ENCODE measurements at regions not wholly inside any gene's neighbourhood (a gene's known extent, or its start where the extent isn't known, plus 50 kb on each side); places are given as distances from the start of the nearest gene placed in this dataset.

- Mint-ChIP-seq H3K4me3 (no peak overlapping the region), H3K4me1 (no peaks in the 10 kb centered on the region), H3K9me3 (peaks cover 0 to 5% (median 0%) of the 10 kb centered on the region in 11 donors), H3K27me3 (no peaks in the 10 kb centered on the region), H3K27ac (peak overlapping the region in 1 of 9 donors; percentile 15), H3K36me3 (peaks cover 0 to 35% (median 15%) of the 10 kb centered on the region in 5 donors)
- no peaks in the 10 kb centered on the region for H3K4me1 ChIP-seq (ENCODE audit: control insufficient read depth in 2 of 2, insufficient read depth in 2 of 2, low read length in 2 of 2)
- POLR2A ChIA-PET = no interaction called here
- no peaks in the 10 kb centered on the region for H3K9me3 ChIP-seq (ENCODE audit: control insufficient read depth in 2 of 3, low read length in 3 of 3)
- H3K27ac ChIP-seq (ENCODE audit: low read depth, low read length) = no peak overlapping the region
- intact Hi-C loops (cut with micrococcal nuclease) = no loop called here
- no peak for ATAC-seq
- no peaks in the 10 kb centered on the region for H3K27me3 ChIP-seq (ENCODE audit: control insufficient read depth in 2 of 2, insufficient read depth in 2 of 2, low read length in 2 of 2)
- CTCF ChIA-PET = no interaction called here
- no peaks in the 10 kb centered on the region for H3K36me3 ChIP-seq (ENCODE audit: control insufficient read depth in 2 of 3, insufficient read depth in 3 of 3, low read length in 3 of 3)
- no peak overlapping the region for H3K4me3 ChIP-seq (ENCODE audit: low read length)
- DNase-seq = no peak
These were observed 187.2 kb upstream of the SPRY1 start for GRCh38 chr4:123209436-123209835.

DNA sequence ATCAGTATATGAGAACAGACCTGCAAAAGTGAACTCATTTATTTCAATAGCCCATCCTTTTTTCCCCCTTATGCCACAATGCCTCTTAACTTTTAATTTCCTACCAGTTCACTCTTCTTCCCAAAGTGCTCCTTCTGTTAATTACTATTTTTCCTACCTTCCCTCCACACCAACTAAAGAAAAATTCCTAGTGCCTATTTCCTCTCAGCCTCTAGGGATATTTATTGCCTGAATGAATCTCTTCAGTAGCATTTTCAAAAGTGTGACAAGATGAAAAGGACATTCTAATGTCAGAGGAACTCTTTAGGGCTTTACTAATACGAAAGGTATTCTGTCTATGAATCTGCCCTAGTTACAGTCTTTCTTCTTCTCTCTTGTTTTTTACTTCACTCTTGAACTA, 181.1 kb upstream of the SPRY1 start:
- Histone ChIP-seq H3K36me3 (ENCODE audit: control insufficient read depth in 2 of 3, insufficient read depth in 3 of 3, low read length in 3 of 3) (no peaks in the 10 kb centered on the region), H3K27ac (ENCODE audit: low read depth, low read length) (no peak overlapping the region), H3K27me3 (ENCODE audit: control insufficient read depth in 2 of 2, insufficient read depth in 2 of 2, low read length in 2 of 2) (no peaks in the 10 kb centered on the region), H3K9me3 (ENCODE audit: control insufficient read depth in 2 of 3, low read length in 3 of 3) (no peaks in the 10 kb centered on the region), H3K4me1 (ENCODE audit: control insufficient read depth in 2 of 2, insufficient read depth in 2 of 2, low read length in 2 of 2) (no peaks in the 10 kb centered on the region), H3K4me3 (ENCODE audit: low read length) (no peak overlapping the region)
- CTCF ChIA-PET = no interaction called here
- Mint-ChIP-seq H3K27me3 (no peaks in the 10 kb centered on the region), H3K27ac (no peak overlapping the region), H3K36me3 (peaks cover 0 to 39% (median 4%) of the 10 kb centered on the region in 5 donors), H3K4me1 (no peaks in the 10 kb centered on the region), H3K4me3 (no peak overlapping the region), H3K9me3 (peaks cover 0 to 2% (median 0%) of the 10 kb centered on the region in 11 donors)
- intact Hi-C loops (cut with micrococcal nuclease) = no loop called here
- POLR2A ChIA-PET = no interaction called here
- ATAC-seq = no peak
- DNase-seq = no peak

- H3K36me3 Mint-ChIP-seq = peaks cover 0 to 30% (median 3%) of the 10 kb centered on the region in 5 donors
- ChIA-PET POLR2A (no interaction called here), CTCF (no interaction called here)
- Histone ChIP-seq H3K27ac (ENCODE audit: low read depth, low read length) (no peak overlapping the region), H3K4me1 (ENCODE audit: control insufficient read depth in 2 of 2, insufficient read depth in 2 of 2, low read length in 2 of 2) (no peaks in the 10 kb centered on the region), H3K4me3 (ENCODE audit: low read length) (no peak overlapping the region), H3K36me3 (ENCODE audit: control insufficient read depth in 2 of 3, insufficient read depth in 3 of 3, low read length in 3 of 3) (no peaks in the 10 kb centered on the region), H3K27me3 (ENCODE audit: control insufficient read depth in 2 of 2, insufficient read depth in 2 of 2, low read length in 2 of 2) (no peaks in the 10 kb centered on the region), H3K9me3 (ENCODE audit: control insufficient read depth in 2 of 3, low read length in 3 of 3) (no peaks in the 10 kb centered on the region)
- DNase-seq = no peak
- no peak overlapping the region for H3K27ac Mint-ChIP-seq
- ATAC-seq = no peak
- H3K4me1 Mint-ChIP-seq = no peaks in the 10 kb centered on the region
- H3K9me3 Mint-ChIP-seq = peaks cover 0 to 2% (median 0%) of the 10 kb centered on the region in 11 donors
- intact Hi-C loops (cut with micrococcal nuclease) = no loop called here
- H3K27me3 Mint-ChIP-seq = no peaks in the 10 kb centered on the region
- H3K4me3 Mint-ChIP-seq = no peak overlapping the region
These were observed 180.1 kb upstream of the SPRY1 start for GRCh38 chr4:123216543-123216942.

- Histone ChIP-seq H3K4me3 (ENCODE audit: low read length) (no peak overlapping the region), H3K4me1 (ENCODE audit: control insufficient read depth in 2 of 2, insufficient read depth in 2 of 2, low read length in 2 of 2) (no peaks in the 10 kb centered on the region), H3K27me3 (ENCODE audit: control insufficient read depth in 2 of 2, insufficient read depth in 2 of 2, low read length in 2 of 2) (no peaks in the 10 kb centered on the region), H3K27ac (ENCODE audit: low read depth, low read length) (no peak overlapping the region), H3K36me3 (ENCODE audit: control insufficient read depth in 2 of 3, insufficient read depth in 3 of 3, low read length in 3 of 3) (no peaks in the 10 kb centered on the region), H3K9me3 (ENCODE audit: control insufficient read depth in 2 of 3, low read length in 3 of 3) (no peaks in the 10 kb centered on the region)
- H3K27me3 Mint-ChIP-seq = no peaks in the 10 kb centered on the region
- peaks cover 0 to 28% (median 4%) of the 10 kb centered on the region in 5 donors for H3K36me3 Mint-ChIP-seq
- H3K27ac Mint-ChIP-seq = no peak overlapping the region
- H3K9me3 Mint-ChIP-seq = peaks cover 0 to 2% (median 0%) of the 10 kb centered on the region in 11 donors
- CTCF ChIA-PET = no interaction called here
- ATAC-seq (no peak), DNase-seq (no peak)
- POLR2A ChIA-PET = no interaction called here
- intact Hi-C loops (cut with micrococcal nuclease) = no loop called here
- H3K4me1 Mint-ChIP-seq = no peaks in the 10 kb centered on the region
- H3K4me3 Mint-ChIP-seq = no peak overlapping the region
These were observed 179.6 kb upstream of the SPRY1 start for GRCh38 chr4:123216946-123217345.

- peaks cover 0 to 2% (median 0%) of the 10 kb centered on the region in 11 donors for H3K9me3 Mint-ChIP-seq
- H3K36me3 Mint-ChIP-seq = peaks cover 0 to 30% (median 6%) of the 10 kb centered on the region in 5 donors
- H3K4me3 Mint-ChIP-seq = no peak overlapping the region
These were observed 178.9 kb upstream of the SPRY1 start for GRCh38 chr4:123217664-123218063.

GRCh38 chr4:123218981-123219380, 177.6 kb upstream of the SPRY1 start:
- intact Hi-C loops (cut with micrococcal nuclease) = no loop called here
- Mint-ChIP-seq H3K9me3 (peaks cover 0 to 10% (median 2%) of the 10 kb centered on the region in 11 donors), H3K27me3 (no peaks in the 10 kb centered on the region), H3K27ac (no peak overlapping the region), H3K4me3 (no peak overlapping the region), H3K36me3 (peaks cover 0 to 41% (median 19%) of the 10 kb centered on the region in 5 donors), H3K4me1 (no peaks in the 10 kb centered on the region)
- Histone ChIP-seq H3K27ac (ENCODE audit: low read depth, low read length) (no peak overlapping the region), H3K27me3 (ENCODE audit: control insufficient read depth in 2 of 2, insufficient read depth in 2 of 2, low read length in 2 of 2) (no peaks in the 10 kb centered on the region), H3K4me3 (ENCODE audit: low read length) (no peak overlapping the region), H3K4me1 (ENCODE audit: control insufficient read depth in 2 of 2, insufficient read depth in 2 of 2, low read length in 2 of 2) (no peaks in the 10 kb centered on the region), H3K9me3 (ENCODE audit: control insufficient read depth in 2 of 3, low read length in 3 of 3) (no peaks in the 10 kb centered on the region), H3K36me3 (ENCODE audit: control insufficient read depth in 2 of 3, insufficient read depth in 3 of 3, low read length in 3 of 3) (no peaks in the 10 kb centered on the region)
- ChIA-PET CTCF (no interaction called here), POLR2A (no interaction called here)
- DNase-seq = no peak
- ATAC-seq = no peak

More at GRCh38 chr4:123217664-123218063, 178.9 kb upstream of the SPRY1 start:
- no peak overlapping the region for H3K27ac ChIP-seq (ENCODE audit: low read depth, low read length)
- no peaks in the 10 kb centered on the region for H3K4me1 ChIP-seq (ENCODE audit: control insufficient read depth in 2 of 2, insufficient read depth in 2 of 2, low read length in 2 of 2)
- intact Hi-C loops (cut with micrococcal nuclease) = no loop called here
- DNase-seq (no peak), ATAC-seq (no peak)
- CTCF ChIA-PET = no interaction called here
- H3K36me3 ChIP-seq (ENCODE audit: control insufficient read depth in 2 of 3, insufficient read depth in 3 of 3, low read length in 3 of 3) = no peaks in the 10 kb centered on the region
- Mint-ChIP-seq H3K4me1 (no peaks in the 10 kb centered on the region), H3K27me3 (no peaks in the 10 kb centered on the region), H3K27ac (no peak overlapping the region)
- POLR2A ChIA-PET = no interaction called here
- H3K9me3 ChIP-seq (ENCODE audit: control insufficient read depth in 2 of 3, low read length in 3 of 3) = no peaks in the 10 kb centered on the region
- H3K4me3 ChIP-seq (ENCODE audit: low read length) = no peak overlapping the region
- no peaks in the 10 kb centered on the region for H3K27me3 ChIP-seq (ENCODE audit: control insufficient read depth in 2 of 2, insufficient read depth in 2 of 2, low read length in 2 of 2)

GRCh38 chr4:123229286-123229685, 167.3 kb upstream of the SPRY1 start:
- peaks cover 0 to 9% (median 4%) of the 10 kb centered on the region in 11 donors for H3K9me3 Mint-ChIP-seq
- Histone ChIP-seq H3K9me3 (ENCODE audit: control insufficient read depth in 2 of 3, low read length in 3 of 3) (no peaks in the 10 kb centered on the region), H3K27ac (ENCODE audit: low read depth, low read length) (no peak overlapping the region), H3K4me3 (ENCODE audit: low read length) (no peak overlapping the region), H3K4me1 (ENCODE audit: control insufficient read depth in 2 of 2, insufficient read depth in 2 of 2, low read length in 2 of 2) (no peaks in the 10 kb centered on the region), H3K36me3 (ENCODE audit: control insufficient read depth in 2 of 3, insufficient read depth in 3 of 3, low read length in 3 of 3) (no peaks in the 10 kb centered on the region), H3K27me3 (ENCODE audit: control insufficient read depth in 2 of 2, insufficient read depth in 2 of 2, low read length in 2 of 2) (no peaks in the 10 kb centered on the region)
- no peak overlapping the region for H3K4me3 Mint-ChIP-seq
- intact Hi-C loops (cut with micrococcal nuclease) = no loop called here
- DNase-seq (no peak), ATAC-seq (no peak)
- peaks cover 12 to 69% (median 43%) of the 10 kb centered on the region in 5 donors for H3K36me3 Mint-ChIP-seq
- peaks cover 0 to 3% (median 0%) of the 10 kb centered on the region in 7 donors for H3K4me1 Mint-ChIP-seq
- CTCF ChIA-PET = no interaction called here
- no peak overlapping the region for H3K27ac Mint-ChIP-seq
- H3K27me3 Mint-ChIP-seq = no peaks in the 10 kb centered on the region
- POLR2A ChIA-PET = interaction anchor here (0.6 kb wide), 1 partner anchor 24 kb away, joined by 3 read pairs; no protein-coding TSS in a partner anchor

Measured in naive thymus-derived CD4-positive, alpha-beta T cell (primary cell).